GM18499 (cell line): ENCODE measurements at regions not wholly inside any gene's neighbourhood (a gene's known extent, or its start where the extent isn't known, plus 50 kb on each side); places are given as distances from the start of the nearest gene placed in this dataset.

ENCODE experiments used
- ATAC-seq: cut with Tn5 transposase; IDR thresholded peaks from one replicate; pipeline ENCODE4 v1.9.1; 2021; ENCODE audit warnings: moderate number of reproducible peaks; ENCODE audit not compliant: insufficient read depth, unreplicated experiment

- no peak for ATAC-seq
These were observed 104.5 kb downstream of the RBM43 start for GRCh38 chr2:151157000-151157735.

GRCh38 chr2:151156431-151156830, 105.2 kb downstream of the RBM43 start:
- no peak for ATAC-seq

GRCh38 chr2:151153601-151154000, 108.1 kb downstream of the RBM43 start:
- ATAC-seq: no peak

- ATAC-seq: no peak
These were observed 111.0 kb downstream of the RBM43 start for GRCh38 chr2:151150331-151151320.

GRCh38 chr2:151138507-151138906, 123.2 kb downstream of the RBM43 start:
- ATAC-seq: no peak

- ATAC-seq: no peak
These were observed 124.1 kb downstream of the RBM43 start for GRCh38 chr2:151137526-151137925.

GRCh38 chr2:151120011-151120410, 141.7 kb downstream of the RBM43 start:
- ATAC-seq: no peak

- ATAC-seq: no peak
These were observed 142.3 kb downstream of the RBM43 start for GRCh38 chr2:151119374-151119773.

GRCh38 chr2:151118269-151118668, 143.4 kb downstream of the RBM43 start:
- no peak for ATAC-seq

- ATAC-seq: no peak
These were observed 146.8 kb downstream of the RBM43 start for GRCh38 chr2:151114874-151115273.

GRCh38 chr2:151113318-151113717, 148.3 kb downstream of the RBM43 start:
- ATAC-seq: no peak

- ATAC-seq: no peak
These were observed 149.9 kb downstream of the RBM43 start for GRCh38 chr2:151111599-151112278.

GRCh38 chr2:151106805-151107506, 154.7 kb downstream of the RBM43 start:
- ATAC-seq: no peak

GRCh38 chr2:151103551-151103950, 158.1 kb downstream of the RBM43 start:
- ATAC-seq: no peak

- ATAC-seq: no peak
These were observed 159.4 kb downstream of the RBM43 start for GRCh38 chr2:151102226-151102625.

GRCh38 chr2:151098841-151099240, 162.8 kb downstream of the RBM43 start:
- ATAC-seq: no peak

GRCh38 chr2:151097895-151098294, 163.8 kb downstream of the RBM43 start:
- no peak for ATAC-seq

- ATAC-seq: no peak
These were observed 164.5 kb downstream of the RBM43 start for GRCh38 chr2:151097128-151097527.

- ATAC-seq: no peak
These were observed 165.4 kb downstream of the RBM43 start for GRCh38 chr2:151096235-151096634.

GRCh38 chr2:151095463-151095862, 166.2 kb downstream of the RBM43 start:
- ATAC-seq: no peak
